NCI-H82 treated with DMSO at 0.1 percent for 48 hours (cell line): ENCODE measurements at regions not wholly inside any gene's neighbourhood (a gene's known extent, or its start where the extent isn't known, plus 50 kb on each side); places are given as distances from the start of the nearest gene placed in this dataset.

Experiments used
- DNase-seq: peaks from one replicate; lab custom pipeline; 2025; ENCODE audit not compliant: unreplicated experiment; lab: John Stamatoyannopoulos, UW

GRCh38 chr5:10173716-10174115 lies 76.0 kb downstream of the ATPSCKMT start:
- DNase-seq, result no peak

- no peak for DNase-seq
These were observed 77.4 kb downstream of the ATPSCKMT start for GRCh38 chr5:10172247-10172646.

DNA sequence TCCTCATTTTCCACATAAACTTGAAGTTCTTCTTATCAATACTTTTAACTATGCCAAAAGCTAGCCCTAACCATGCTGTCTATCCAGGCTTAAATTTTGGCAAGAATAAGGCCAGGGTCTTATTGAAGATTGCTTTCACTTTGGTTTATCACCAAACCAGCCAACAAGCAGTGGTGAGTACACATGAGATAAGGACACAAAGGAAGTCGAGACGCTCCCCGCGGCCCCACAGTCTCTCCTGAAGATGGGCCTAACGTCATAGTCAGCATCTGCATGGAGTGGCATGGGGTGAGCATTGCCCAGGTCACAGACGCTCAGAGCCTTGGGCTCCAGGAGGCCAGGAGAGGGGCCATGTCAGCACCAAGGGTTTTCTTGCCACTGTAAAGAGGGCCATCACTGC lies 80.3 kb downstream of the ATPSCKMT start:
- no peak for DNase-seq

DNA sequence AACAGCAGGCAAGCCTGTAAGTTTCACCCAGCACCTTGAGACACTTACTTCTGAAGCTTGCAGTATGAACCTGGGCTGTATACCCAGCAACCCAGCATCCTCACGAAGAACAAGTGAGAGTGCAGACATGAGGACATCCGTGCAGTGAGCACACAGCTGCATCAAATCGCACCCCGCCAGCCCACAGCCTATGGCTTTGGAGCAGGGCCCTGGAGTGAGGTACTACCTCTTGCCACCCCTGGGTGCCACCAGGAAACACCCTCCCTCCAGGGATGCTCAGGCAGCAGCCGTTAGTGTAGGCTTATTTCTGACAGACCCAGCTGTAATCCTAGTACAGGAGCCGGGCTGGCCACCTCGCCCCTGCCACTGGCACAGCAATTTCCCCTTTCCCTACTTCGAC lies 81.4 kb downstream of the ATPSCKMT start:
- no peak for DNase-seq

GRCh38 chr5:10167806-10168205 lies 81.9 kb downstream of the ATPSCKMT start:
- no peak for DNase-seq

- no peak for DNase-seq
These were observed 83.3 kb downstream of the ATPSCKMT start for GRCh38 chr5:10166392-10166791.

DNA sequence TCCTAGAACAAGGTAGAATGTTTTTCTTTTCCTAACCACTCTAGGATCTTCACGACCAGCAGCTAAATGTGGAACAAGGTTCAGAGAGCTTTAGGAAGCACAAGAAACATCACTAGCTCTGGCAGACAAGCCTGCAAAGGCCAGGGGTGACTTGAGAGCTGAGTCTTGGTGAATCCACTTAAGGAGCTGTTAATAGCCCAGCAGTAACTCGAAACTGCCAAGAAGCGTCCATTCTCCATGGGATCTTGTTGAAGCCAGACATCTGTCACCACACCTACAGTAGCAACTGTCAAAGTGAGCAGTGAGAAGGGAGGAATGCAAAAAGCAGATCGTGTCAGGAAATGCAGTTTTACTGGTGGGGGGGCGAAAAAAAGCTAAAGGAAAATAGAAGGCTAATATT lies 87.2 kb downstream of the ATPSCKMT start:
- DNase-seq, result peak; percentile 91

GRCh38 chr5:10161778-10162177 lies 87.9 kb downstream of the ATPSCKMT start:
- DNase-seq, result no peak

- no peak for DNase-seq
These were observed 89.4 kb downstream of the ATPSCKMT start for GRCh38 chr5:10160241-10160640.

GRCh38 chr5:10158886-10159285 lies 90.8 kb downstream of the ATPSCKMT start:
- DNase-seq, result no peak

- DNase-seq, result peak; percentile 34
These were observed 92.5 kb downstream of the ATPSCKMT start for GRCh38 chr5:10157085-10157669.

DNA sequence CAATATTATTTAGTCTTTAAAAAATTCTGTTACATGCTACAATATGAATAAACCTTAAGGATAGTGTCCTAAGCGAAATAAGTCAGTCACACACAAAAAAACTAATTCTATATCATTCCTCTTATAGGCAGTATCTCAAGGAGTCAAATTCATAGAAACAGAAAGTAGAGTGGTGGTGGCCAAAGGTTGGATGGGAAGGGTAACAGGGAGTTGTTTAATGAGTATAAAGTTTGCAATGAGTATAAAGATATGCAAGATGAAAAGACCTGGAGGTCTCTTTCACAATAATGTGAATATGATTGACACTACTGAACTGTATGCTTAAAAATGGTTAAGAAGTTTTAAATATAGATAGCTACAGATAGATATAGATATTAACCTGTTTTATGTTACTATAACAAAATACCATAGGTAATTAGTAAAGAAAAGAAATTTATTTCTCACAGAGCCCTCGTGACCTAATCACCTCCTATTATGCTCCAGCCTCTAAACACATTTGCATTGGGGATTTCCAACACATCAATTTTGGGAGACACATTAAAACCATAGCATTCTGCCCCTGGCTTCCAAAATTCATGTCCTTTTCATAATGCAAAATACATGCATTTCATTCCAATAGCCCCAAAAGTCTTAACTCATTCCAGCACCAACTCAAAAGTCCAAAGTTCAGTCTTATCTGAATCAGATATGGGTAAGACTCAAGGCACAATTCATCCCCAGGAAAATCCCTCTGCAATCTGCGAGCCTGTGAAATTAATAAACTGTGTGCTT lies 93.6 kb downstream of the ATPSCKMT start:
- no peak for DNase-seq

- DNase-seq, result no peak
These were observed 95.7 kb downstream of the ATPSCKMT start for GRCh38 chr5:10153808-10154537.

GRCh38 chr5:10153394-10153793 lies 96.3 kb downstream of the ATPSCKMT start:
- DNase-seq, result no peak

DNA sequence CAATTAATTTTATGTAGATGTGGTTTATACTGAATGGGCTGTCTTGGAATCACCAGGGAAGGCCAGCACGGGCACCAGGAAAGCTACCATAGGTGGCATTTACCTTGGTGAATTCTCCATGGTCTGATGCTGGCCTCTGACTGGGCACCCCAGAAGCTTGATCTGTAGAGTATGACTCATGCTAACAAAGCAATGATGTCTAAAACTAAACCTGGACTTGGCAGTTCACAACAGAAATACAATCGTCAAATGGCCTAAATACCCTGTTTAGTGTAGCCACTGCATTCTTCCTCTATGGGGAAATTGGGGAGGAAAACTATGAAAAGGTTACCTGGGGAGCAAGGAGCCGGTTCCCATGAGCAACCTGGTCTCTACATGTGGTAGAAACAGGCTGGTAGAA lies 98.0 kb downstream of the ATPSCKMT start:
- DNase-seq, result no peak

DNA sequence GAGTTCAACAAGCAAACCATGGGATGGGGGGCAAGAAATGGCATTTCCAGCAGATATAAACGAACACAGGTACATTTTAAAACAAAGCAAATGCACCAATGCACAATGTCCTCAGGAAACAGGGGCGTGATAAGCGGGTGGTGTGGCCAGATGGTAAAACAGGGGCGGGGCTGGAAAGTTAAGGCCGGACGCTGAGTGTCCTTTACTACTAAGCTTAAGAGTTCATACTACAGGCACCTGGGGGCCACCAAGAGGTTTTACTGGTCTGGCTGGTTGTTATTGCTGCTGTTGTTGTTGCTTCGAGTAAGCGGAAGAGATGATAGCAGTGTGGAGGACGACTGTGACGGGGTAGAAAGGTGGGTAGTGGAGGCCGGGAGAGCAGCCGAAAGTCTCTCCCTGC lies 99.8 kb downstream of the ATPSCKMT start:
- peak; percentile 21 for DNase-seq

DNA sequence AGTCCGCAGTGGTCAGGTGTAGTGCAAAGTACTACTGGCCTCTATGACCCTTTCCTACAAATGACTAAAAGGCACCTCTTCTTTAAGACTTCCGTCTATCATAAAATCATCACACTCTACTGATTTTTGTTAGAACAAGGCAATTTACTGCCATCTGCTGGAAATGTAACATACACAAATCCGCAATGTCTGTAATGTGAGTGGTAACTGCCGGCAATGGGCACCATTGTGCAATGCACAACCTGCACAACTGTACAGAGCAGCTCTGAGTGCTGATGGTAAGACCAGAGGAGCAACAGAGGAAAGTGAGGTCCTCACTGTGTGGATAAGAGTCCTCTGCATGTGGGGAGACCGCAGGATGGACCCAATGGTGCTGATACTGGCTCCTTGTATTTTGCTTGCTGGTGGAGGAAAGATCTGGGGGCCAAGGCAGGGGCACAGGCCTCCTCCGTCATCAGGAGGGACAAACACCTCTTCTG lies 103.7 kb downstream of the ATPSCKMT start:
- DNase-seq, result no peak

GRCh38 chr5:10144040-10144439 lies 105.6 kb downstream of the ATPSCKMT start:
- no peak for DNase-seq

DNA sequence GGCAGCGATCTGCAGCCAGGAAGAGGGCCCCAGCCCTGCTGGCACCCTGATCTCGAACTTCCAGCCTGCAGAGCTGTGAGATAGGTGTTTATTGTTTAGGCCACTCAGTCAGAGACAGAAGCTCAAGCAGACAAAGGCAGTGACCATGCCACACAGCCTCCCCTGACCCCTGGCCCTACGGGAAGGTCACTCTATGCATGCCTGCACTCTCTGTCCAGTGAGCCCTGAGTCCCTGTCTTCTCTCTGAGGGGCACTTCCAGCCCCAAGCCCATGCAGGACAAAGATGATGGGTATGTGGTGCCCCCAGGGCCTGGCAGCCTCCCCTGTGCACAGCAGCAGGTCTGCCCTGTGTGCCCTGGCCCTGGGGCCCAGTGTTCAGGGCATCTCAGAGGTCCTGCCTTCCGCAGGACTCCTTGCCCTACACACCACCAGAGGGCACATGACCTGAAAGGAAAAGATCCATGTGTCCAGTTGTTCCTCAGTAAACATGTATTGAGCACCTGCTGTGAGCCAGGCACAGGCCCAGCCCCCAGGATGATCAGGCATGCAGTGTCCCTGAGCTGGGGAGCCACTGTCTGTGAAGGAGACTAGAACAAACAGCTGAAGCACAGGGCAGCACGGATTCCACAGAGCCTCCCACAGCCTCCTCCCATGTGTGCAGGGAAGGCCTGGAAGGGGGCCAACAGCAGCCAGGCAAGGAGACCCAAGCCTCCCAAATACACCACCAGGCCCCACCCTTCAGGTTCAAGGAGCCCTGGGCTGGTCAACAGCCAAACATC lies 109.3 kb downstream of the ATPSCKMT start:
- DNase-seq, result no peak

DNA sequence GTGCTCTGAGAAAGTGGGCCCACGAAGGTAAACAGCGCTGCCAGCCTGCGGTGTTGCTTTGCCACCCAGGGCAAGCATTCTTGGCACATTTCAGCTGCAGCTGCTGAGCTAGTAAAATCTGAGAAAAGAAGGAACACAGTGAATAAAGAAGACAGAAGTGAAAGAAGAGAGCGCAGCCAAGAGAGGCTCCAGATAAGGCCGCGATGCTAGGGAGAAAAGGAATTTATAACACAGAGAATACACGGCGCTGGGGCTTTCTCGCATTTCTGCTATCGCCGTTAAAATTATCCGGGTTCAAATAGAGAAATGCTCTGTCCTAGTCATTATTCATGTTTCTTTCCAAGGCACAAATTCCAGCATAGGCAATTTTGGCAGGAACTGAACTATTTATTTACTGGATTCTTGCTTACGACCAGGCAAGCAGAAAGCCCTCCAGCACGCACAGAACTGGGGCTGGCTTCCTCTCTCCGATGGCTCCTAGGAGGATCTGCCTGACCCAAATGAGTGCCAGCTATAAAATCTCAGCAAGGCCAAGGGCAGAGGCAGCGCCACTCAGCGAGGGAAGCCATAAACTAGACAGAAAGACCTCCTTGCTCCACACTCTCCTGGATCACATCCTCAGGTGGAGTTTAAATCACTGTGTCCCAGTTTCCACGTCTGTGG lies 111.2 kb downstream of the ATPSCKMT start:
- no peak for DNase-seq

DNA sequence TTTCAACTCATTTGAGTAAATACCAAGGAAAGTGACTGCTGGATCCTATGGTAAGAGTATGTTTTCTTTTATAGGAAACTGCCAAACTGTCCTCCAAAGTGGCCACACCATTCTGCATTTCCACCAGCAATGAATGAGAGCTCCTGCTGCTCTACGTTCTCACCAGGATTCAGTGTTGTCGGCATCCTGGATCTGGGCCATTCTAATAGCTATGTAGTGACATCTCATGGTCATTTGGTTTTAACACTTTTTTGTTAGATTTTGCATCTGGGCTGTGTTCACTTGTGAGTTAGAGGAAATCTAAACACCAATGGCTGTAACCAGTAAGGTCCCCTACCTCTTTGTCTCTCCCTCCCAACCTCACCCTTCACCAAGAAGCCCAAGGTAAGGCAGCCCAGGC lies 115.9 kb downstream of the ATPSCKMT start:
- DNase-seq, result no peak
